ENCODE measurements at regions not wholly inside any gene's neighbourhood (a gene's known extent, or its start where the extent isn't known, plus 50 kb on each side); places are given as distances from the start of the nearest gene placed in this dataset.
"Not testable (repeated sequence)": the region's sequence is repeated elsewhere in the genome, so short reads cannot be mapped to it uniquely, and the experiment has no call there.

- no peak for DNase-seq (ENCODE audit: low read depth in 2 of 2)
These were observed 58.0 kb upstream of the FBXO11 start for GRCh38 chr2:47964277-47964676.

DNA sequence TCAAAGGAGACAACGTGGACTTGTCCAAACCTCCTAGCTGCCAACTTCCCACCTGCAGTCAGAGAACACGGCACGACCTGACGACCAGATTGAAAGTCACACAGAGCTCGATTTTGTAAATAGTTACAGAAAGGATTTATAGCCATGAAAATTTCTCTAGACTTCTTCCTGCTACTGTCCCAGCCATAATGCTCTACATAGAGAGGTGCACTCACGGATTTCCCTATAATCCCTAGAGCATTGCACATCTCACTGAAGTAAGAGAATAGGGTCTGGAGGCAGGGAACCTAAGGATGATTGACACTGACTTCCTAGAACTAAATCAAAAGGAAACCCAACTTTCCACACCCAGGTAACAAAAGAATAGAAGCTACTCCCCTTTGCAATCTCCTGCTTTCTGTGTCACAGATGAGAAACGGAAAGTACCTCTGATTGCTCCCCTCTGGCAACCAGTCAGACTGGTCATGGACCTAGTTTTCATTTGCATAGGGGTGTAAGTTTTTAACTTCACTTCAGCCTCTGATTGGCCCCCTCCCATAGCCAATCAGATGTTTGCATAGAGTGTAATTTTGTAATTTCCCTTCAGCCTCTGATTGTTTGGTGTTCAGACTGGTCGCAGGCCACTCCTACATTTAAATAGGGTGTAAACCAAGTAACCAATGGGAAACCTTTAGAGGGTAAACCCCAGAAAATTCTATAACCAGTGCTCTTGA, 58.6 kb upstream of the FBXO11 start:
- DNase-seq (ENCODE audit: low read depth in 2 of 2): no peak

DNA sequence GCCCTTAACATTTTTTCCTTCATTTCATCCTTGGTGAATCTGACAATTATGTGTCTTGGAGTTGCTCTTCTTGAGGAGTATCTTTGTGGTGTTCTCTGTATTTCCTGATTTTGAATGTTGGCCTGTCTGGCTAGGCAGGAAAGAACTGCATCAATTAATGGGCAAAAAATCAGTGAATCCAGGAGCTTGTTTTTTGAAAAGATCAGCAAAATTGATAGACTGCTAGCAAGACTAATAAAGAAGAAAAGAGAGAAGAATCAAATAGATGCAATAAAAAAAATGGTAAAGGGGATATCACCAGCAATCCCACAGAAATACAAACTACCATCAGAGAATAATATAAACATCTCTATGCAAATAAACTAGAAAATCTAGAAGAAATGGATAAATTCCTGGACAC, 70.4 kb upstream of the FBXO11 start:
- not testable (repeated sequence) for DNase-seq (ENCODE audit: low read depth in 2 of 2)

DNA sequence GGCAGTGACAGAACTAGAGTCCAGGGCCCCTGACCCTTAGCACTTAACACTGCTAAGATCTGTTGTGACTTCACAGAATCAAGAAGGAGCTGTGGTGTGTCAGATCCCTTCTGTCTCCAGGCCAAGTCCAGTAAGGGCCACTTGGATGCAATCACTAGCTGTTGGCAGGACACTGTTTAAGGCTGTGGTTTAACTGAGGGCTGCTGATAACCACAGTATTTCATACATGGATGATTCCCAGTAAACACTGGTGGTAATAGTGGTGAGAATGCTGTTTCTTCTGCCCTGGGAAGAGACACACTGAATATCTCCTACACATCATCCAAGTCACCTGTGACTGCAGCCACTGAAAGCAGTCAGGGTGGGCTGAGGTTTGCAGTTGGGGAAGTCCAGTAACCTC, 77.7 kb upstream of the FBXO11 start:
- DNase-seq (ENCODE audit: low read depth in 2 of 2): no peak

- DNase-seq (ENCODE audit: low read depth in 2 of 2): no peak
These were observed 84.2 kb upstream of the FBXO11 start for GRCh38 chr2:47990503-47990902.

DNA sequence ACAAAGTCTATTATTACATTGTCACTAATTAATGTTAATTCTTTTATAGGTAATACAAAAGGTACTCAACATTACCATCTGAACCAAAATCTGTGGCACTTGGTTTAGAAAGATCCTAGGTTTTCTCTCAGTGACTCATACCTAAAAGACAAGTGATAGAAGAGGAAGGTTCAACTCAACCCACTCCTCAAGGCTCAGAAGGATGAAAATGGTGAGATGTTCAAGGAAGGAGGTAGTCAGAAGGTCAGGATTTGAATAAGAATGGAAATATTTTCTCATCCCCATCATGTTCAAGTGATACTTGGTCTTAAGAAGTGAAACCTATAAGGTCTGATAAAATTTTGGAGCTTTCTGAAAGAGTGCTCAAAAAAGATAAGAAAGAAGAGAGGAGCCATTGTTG, 86.4 kb upstream of the FBXO11 start:
- no peak for DNase-seq (ENCODE audit: low read depth in 2 of 2)

DNA sequence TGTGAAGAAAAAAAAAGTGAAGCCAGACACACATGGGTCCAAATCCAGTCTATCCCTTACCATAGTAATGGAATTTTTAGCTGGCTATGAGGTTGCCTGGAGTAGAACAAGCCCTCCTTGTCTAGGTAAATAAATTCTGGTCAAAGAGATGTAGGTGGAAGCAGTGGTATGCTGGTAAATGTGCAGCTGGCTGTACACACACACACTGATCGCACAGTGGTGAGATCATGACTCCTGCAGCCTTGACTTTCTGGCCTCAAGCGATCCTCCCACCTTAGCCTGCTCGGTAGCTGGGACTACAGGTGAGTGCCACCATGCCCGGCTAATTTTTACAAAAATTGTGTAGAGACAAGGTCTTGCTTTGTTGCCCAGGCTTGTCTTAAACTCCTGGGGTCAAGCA, 90.5 kb upstream of the FBXO11 start:
- no peak for DNase-seq (ENCODE audit: low read depth in 2 of 2)

GRCh38 chr2:47999512-47999911, 93.2 kb upstream of the FBXO11 start:
- no peak for DNase-seq (ENCODE audit: low read depth in 2 of 2)

DNA sequence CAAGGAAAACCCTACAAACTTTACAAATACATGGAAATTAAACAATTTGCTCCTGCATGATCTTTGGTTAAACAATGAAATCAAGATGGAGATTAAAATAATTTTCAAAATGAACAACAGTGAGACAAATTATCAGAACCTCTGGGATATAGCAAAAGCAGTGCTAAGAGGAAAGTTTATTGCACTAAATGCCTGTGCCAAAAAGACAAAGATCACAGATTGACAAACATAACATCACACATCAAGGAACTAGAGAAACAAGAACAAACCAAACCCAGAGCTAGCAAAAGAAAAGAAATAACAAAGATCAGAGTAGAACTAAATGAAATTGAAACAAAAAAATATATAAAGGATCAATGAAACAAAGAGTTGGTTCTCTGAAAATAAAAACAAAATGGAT, 95.2 kb upstream of the FBXO11 start:
- no peak for DNase-seq (ENCODE audit: low read depth in 2 of 2)

- DNase-seq (ENCODE audit: low read depth in 2 of 2): no peak
These were observed 99.8 kb upstream of the FBXO11 start for GRCh38 chr2:48006094-48006493.

DNA sequence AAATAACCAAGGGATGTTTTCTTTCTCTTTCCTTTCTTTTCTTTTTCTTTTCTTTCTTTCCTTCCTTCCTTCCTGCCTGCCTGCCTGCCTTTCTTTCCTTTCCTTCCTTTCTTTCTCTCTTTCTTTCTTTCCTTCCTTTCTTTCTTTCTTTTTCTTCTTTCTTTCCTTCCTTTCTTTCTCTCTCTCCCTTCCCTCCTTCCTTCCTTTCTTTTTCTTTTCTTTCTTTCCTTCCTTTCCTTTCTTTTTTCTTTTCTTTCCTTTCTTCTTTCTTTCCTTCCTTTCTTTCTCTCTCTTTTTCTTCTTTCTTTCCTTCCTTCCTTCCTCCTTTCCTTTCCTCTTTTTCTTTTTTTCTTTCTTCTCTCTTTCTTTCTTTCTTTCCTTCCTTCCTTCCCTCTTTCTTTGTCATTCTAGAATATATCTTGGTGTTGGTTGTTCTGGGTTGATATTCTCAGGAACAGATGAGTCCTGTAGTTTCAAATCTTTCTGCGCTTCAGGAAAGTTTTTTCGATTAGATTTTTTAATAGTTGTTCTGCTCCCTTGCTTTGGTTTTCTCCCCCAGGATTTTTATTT, 101.5 kb upstream of the FBXO11 start:
- DNase-seq (ENCODE audit: low read depth in 2 of 2): no peak

DNA sequence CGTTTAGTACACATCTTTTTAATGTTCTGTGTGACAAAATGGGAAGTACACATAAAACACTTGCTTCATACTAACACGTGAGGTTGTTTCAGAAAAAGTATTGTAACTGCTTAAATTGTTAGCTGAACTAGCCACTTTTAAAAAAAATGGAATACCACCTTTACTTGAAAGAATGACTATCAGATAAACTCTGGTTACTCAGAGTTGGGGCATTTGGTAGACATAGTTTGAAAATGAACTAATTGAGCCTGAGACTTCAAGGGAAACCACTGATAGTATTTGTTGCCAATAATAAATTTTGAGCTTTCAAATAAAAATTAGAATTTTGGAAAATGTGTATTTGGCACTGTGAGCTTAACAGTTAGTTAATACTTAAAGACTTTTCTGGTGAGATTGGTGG, 103.0 kb upstream of the FBXO11 start:
- no peak for DNase-seq (ENCODE audit: low read depth in 2 of 2)

GRCh38 chr2:48015421-48015820, 109.1 kb upstream of the FBXO11 start:
- no peak for DNase-seq (ENCODE audit: low read depth in 2 of 2)

DNA sequence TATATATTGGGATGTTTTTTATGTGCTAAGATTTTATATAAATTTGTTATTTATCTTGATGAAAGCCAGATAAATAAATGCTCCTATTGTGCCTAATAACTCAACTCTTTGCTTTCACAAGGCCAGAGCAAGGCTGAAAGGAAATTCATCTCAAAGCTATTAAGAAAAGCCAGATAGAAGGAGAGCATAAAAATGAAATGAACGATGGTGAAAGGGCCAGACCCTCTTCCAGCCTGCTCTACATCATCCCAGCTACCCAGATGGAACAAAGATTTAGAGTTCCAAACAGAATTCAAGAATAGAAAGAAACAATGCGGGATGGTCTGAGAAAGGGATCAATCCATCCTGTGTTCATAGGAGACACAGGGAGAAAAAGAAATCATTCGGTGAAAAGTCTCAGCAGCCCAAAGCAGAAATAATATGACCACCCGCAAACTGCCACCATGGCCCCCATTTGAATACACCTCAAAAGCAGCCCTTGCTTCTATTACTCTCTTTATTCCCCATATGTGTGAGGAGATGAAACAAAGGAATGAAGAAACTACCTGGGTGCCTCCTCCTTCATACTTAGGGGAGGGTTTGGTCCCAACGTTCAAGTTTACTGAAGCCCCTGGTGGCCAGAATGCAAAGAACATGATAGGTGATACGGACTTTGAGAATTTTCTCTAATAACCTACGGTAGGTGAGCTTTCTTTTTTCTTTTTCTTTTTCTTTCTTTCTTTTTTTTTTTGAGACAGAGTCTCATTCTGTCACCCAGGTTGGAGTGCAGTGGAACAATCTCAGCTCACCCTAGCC, 110.1 kb upstream of the FBXO11 start:
- no peak for DNase-seq (ENCODE audit: low read depth in 2 of 2)

- no peak for DNase-seq (ENCODE audit: low read depth in 2 of 2)
These were observed 110.8 kb upstream of the FBXO11 start for GRCh38 chr2:48017136-48017535.

DNA sequence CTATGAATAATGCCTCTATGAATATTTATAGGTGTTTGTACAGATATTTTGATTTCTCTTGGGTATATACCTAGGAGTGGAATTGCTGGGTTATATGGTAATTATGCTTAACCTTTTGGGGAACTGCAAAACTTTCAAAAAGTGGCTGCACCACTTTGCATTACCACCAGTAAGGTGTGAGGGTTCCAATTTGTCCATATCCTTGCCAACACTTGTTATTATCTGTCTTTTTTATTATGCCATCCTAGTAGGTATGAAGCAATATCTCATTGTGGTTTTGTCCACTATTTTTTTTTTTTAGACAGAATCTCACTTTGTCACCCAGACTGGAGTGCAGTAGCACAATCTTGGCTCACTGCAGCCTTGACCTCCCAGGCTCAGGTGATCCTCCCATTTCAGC, 112.2 kb upstream of the FBXO11 start:
- DNase-seq (ENCODE audit: low read depth in 2 of 2): no peak

GRCh38 chr2:48026865-48027264, 120.6 kb upstream of the FBXO11 start:
- no peak for DNase-seq (ENCODE audit: low read depth in 2 of 2)

- no peak for DNase-seq (ENCODE audit: low read depth in 2 of 2)
These were observed 126.5 kb upstream of the FBXO11 start for GRCh38 chr2:48032765-48033164.

GRCh38 chr2:48034295-48034694, 128.0 kb upstream of the FBXO11 start:
- no peak for DNase-seq (ENCODE audit: low read depth in 2 of 2)

- no peak for DNase-seq (ENCODE audit: low read depth in 2 of 2)
These were observed 130.0 kb upstream of the FBXO11 start for GRCh38 chr2:48036312-48036711.

GRCh38 chr2:48039209-48039990, 133.1 kb upstream of the FBXO11 start:
- no peak for DNase-seq (ENCODE audit: low read depth in 2 of 2)

DNA sequence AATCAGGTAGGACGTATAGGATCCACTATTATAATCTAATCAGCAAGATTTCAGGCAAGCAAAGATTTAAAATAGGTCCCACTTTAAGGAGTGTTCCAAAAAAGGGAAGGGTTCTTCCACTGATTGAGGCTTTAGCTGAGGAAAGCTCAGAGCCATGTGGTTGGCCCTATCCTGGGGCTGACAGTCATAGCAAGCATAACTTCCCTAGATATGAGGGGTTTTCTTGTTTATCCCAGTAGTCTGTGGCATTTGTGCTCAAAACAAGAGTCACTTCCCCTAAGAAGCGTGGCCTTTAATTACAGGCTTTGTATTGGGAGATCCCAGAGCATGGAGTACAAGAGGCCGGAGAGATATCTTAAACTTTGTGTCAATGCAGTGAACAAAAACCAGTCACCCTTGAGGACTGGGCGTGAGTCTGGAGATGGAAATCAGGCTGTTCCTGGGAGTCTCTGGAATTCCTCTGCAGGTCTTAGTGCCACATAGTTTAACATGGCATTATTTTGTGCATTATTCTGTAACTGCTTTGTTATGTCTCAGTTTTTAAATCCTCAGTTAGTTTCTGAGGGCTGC, 136.9 kb upstream of the FBXO11 start:
- DNase-seq (ENCODE audit: low read depth in 2 of 2): no peak

Measured in activated CD4-positive, alpha-beta T cell treated with anti-CD3 and anti-CD28 coated beads for 24 hours (primary cell).